ENCODE measurements at regions not wholly inside any gene's neighbourhood (a gene's known extent, or its start where the extent isn't known, plus 50 kb on each side); places are given as distances from the start of the nearest gene placed in this dataset.

GRCh38 chr5:30686530-30686929 lies 507.0 kb upstream of the CDH6 start:
- Histone ChIP-seq H3K27me3 (ENCODE audit: insufficient read depth, poor library complexity, severe bottlenecking) (no peaks in the 10 kb centered on the region), H3K27ac (replicated peaks) (no peak overlapping the region), H3K4me3 (replicated peaks; ENCODE audit: insufficient read depth, low read length) (no peak overlapping the region)
- no peak for DNase-seq (ENCODE audit: low read depth in 1 of 2, low spot score in 1 of 2)
- TF ChIP-seq GABPA (IDR thresholded peaks at IDR 0.05; ENCODE audit: low read depth) = no peak
- TF ChIP-seq CTCF (IDR thresholded peaks at IDR 0.05; ENCODE audit: insufficient read depth, low read length) = no peak
- TF ChIP-seq SPI1 (IDR thresholded peaks at IDR 0.05; ENCODE audit: borderline replicate concordance, low read depth) = no peak
- TF ChIP-seq REST (IDR thresholded peaks at IDR 0.05; ENCODE audit: insufficient replicate concordance, low read depth) = no peak
- no peak for TF ChIP-seq POLR2AphosphoS5 (IDR thresholded peaks at IDR 0.05; ENCODE audit: low read depth)

DNA sequence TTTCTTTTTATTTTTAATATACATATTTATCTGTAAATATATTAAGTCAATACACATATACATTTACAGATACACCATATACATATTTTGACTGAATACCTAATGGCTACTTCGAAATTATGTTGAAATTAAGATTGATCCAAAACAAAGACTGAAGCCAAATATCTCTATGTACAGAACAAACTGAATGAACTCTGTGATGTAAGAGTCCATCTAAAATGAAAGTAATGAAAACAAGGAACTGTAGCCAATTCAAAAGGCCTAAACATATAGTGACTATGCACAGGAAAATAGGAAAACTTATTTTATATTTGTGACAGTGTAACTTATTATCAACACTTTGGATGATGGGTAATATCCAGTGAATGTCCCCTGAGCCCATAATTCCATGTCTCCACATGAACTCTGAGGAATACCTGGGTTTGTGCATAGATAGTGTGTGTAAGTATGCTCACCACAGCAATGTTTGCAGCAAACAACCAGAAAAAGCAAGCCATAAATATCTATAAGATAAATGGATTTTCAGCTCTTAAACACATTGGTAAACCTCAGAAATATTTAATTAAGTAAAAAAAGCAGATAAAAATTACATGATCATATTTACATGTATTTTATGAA lies 517.2 kb upstream of the CDH6 start:
- TF ChIP-seq SPI1 (IDR thresholded peaks at IDR 0.05; ENCODE audit: borderline replicate concordance, low read depth) (no peak), POLR2AphosphoS5 (IDR thresholded peaks at IDR 0.05; ENCODE audit: low read depth) (no peak), CTCF (IDR thresholded peaks at IDR 0.05; ENCODE audit: insufficient read depth, low read length) (no peak), REST (IDR thresholded peaks at IDR 0.05; ENCODE audit: insufficient replicate concordance, low read depth) (no peak), GABPA (IDR thresholded peaks at IDR 0.05; ENCODE audit: low read depth) (no peak)
- no peak for DNase-seq (ENCODE audit: low read depth in 1 of 2, low spot score in 1 of 2)
- no peak overlapping the region for H3K4me3 ChIP-seq (replicated peaks; ENCODE audit: insufficient read depth, low read length)
- no peak overlapping the region for H3K27ac ChIP-seq (replicated peaks)
- H3K27me3 ChIP-seq (ENCODE audit: insufficient read depth, poor library complexity, severe bottlenecking) = no peaks in the 10 kb centered on the region

- TF ChIP-seq SPI1 (IDR thresholded peaks at IDR 0.05; ENCODE audit: borderline replicate concordance, low read depth) = no peak
- no peak for TF ChIP-seq GABPA (IDR thresholded peaks at IDR 0.05; ENCODE audit: low read depth)
- TF ChIP-seq REST (IDR thresholded peaks at IDR 0.05; ENCODE audit: insufficient replicate concordance, low read depth) = no peak
- TF ChIP-seq POLR2AphosphoS5 (IDR thresholded peaks at IDR 0.05; ENCODE audit: low read depth) = no peak
- TF ChIP-seq CTCF (IDR thresholded peaks at IDR 0.05; ENCODE audit: insufficient read depth, low read length) = no peak
- Histone ChIP-seq H3K4me3 (replicated peaks; ENCODE audit: insufficient read depth, low read length) (no peak overlapping the region), H3K27me3 (ENCODE audit: insufficient read depth, poor library complexity, severe bottlenecking) (no peaks in the 10 kb centered on the region), H3K27ac (replicated peaks) (no peak overlapping the region)
- no peak for DNase-seq (ENCODE audit: low read depth in 1 of 2, low spot score in 1 of 2)
Observed at GRCh38 chr5:30667293-30667692, 526.2 kb upstream of the CDH6 start.

All from HL-60 (cell line).